Trophoblast cell (in vitro differentiated cells and primary cell): ENCODE measurements at regions not wholly inside any gene's neighbourhood (a gene's known extent, or its start where the extent isn't known, plus 50 kb on each side); places are given as distances from the start of the nearest gene placed in this dataset.

Experiments used
- DNase-seq, 2 donors: peaks; one replicate each; pipeline ENCODE4 v3.0.0-alpha.2; 2016
- H2AFZ ChIP-seq: 2 replicates; pipeline ENCODE4 v1.6.1; 2013; ENCODE audit warnings: low read length, moderate library complexity, mild to moderate bottlenecking; ENCODE audit not compliant: insufficient read depth, poor library complexity
- H2AK5ac ChIP-seq: 2 replicates; pipeline ENCODE4 v1.6.1; 2013; ENCODE audit warnings: mild to moderate bottlenecking, low read length
- H2BK120ac ChIP-seq: 2 replicates; pipeline ENCODE4 v1.6.1; 2013; ENCODE audit warnings: low read length, mild to moderate bottlenecking, moderate library complexity; ENCODE audit not compliant: insufficient read depth, poor library complexity
- H2BK12ac ChIP-seq: 2 replicates; pipeline ENCODE4 v1.6.1; 2013; ENCODE audit warnings: mild to moderate bottlenecking, low read length, moderate library complexity
- H2BK5ac ChIP-seq: 2 replicates; pipeline ENCODE4 v1.6.1; 2013; ENCODE audit warnings: low read length, low read depth, moderate library complexity, mild to moderate bottlenecking; ENCODE audit not compliant: poor library complexity
- H3K14ac ChIP-seq: 2 replicates; pipeline ENCODE4 v1.6.1; 2013; ENCODE audit warnings: mild to moderate bottlenecking, low read length
- H3K18ac ChIP-seq: 2 replicates; pipeline ENCODE4 v1.6.1; 2013; ENCODE audit warnings: mild to moderate bottlenecking, low read length
- H3K23ac ChIP-seq: 2 replicates; pipeline ENCODE4 v1.6.1; 2013; ENCODE audit warnings: low read length
- H3K27ac ChIP-seq: 2 replicates; pipeline ENCODE4 v1.5.1; 2013; ENCODE audit warnings: low read depth, mild to moderate bottlenecking, inconsistent platforms, low read length, moderate library complexity
- H3K27me3 ChIP-seq: 2 replicates; pipeline ENCODE4 v1.6.1; 2013; ENCODE audit warnings: inconsistent platforms, mild to moderate bottlenecking, low read length, moderate library complexity; ENCODE audit not compliant: insufficient read depth
- H3K36me3 ChIP-seq, 2 experiments: 1 replicate in 1 of 2; 2 replicates in 1 of 2; pipeline ENCODE4 v1.6.1; 2013; ENCODE audit warnings: low read length in 2 of 2, mild to moderate bottlenecking in 2 of 2, moderate library complexity in 1 of 2; ENCODE audit not compliant: insufficient read depth in 2 of 2, control insufficient read depth in 1 of 2
- H3K4ac ChIP-seq: 2 replicates; pipeline ENCODE4 v1.6.1; 2013; ENCODE audit warnings: low read depth, mild to moderate bottlenecking, low read length, moderate library complexity
- H3K4me1 ChIP-seq, 2 experiments: 1 replicate in 1 of 2; 2 replicates in 1 of 2; pipeline ENCODE4 v1.6.1; 2013; ENCODE audit warnings: low read length in 2 of 2, mild to moderate bottlenecking in 2 of 2, moderate library complexity in 1 of 2; ENCODE audit not compliant: insufficient read depth in 2 of 2, control insufficient read depth in 1 of 2
- H3K4me2 ChIP-seq: 2 replicates; pipeline ENCODE4 v1.6.1; 2013; ENCODE audit warnings: inconsistent platforms, mild to moderate bottlenecking, low read length, moderate library complexity
- H3K4me3 ChIP-seq: 2 replicates; pipeline ENCODE4 v1.5.1; 2013; ENCODE audit warnings: mild to moderate bottlenecking, low read depth, low read length, inconsistent platforms
- H3K79me1 ChIP-seq: one replicate; pipeline ENCODE4 v1.6.1; 2013; ENCODE audit warnings: low read length
- H3K79me2 ChIP-seq: 2 replicates; pipeline ENCODE4 v1.6.1; 2013; ENCODE audit warnings: low read length, mild to moderate bottlenecking; ENCODE audit not compliant: control insufficient read depth, insufficient read depth, poor library complexity
- H3K9ac ChIP-seq: 2 replicates; pipeline ENCODE4 v1.6.1; 2013; ENCODE audit warnings: mild to moderate bottlenecking, low read length
- H3K9me3 ChIP-seq: 2 replicates; pipeline ENCODE4 v1.6.1; 2013; ENCODE audit warnings: low read depth, mild to moderate bottlenecking, control low read depth, inconsistent platforms, low read length; ENCODE audit not compliant: insufficient read depth
- H4K12ac ChIP-seq: 2 replicates; pipeline ENCODE4 v1.6.1; 2013; ENCODE audit warnings: low read depth, mild to moderate bottlenecking, low read length, moderate library complexity
- H4K8ac ChIP-seq: 2 replicates; pipeline ENCODE4 v1.6.1; 2013; ENCODE audit warnings: low read depth, mild to moderate bottlenecking, low read length, moderate library complexity
- H4K91ac ChIP-seq: one replicate; pipeline ENCODE4 v1.6.1; 2013; ENCODE audit warnings: low read depth, mild to moderate bottlenecking, low read length, moderate library complexity
- WGBS: extraction: QIAGEN DNeasy Blood & Tissue Kit; methylation state at CpG from one replicate; pipeline ENCODE4 v1.1.7; 2013; ENCODE audit warnings: missing lambda C conversion rate; ENCODE audit not compliant: insufficient read length, insufficient coverage; ENCODE audit errors: extremely low coverage; 5-methylcytosine and 5-hydroxymethylcytosine counted together

DNA sequence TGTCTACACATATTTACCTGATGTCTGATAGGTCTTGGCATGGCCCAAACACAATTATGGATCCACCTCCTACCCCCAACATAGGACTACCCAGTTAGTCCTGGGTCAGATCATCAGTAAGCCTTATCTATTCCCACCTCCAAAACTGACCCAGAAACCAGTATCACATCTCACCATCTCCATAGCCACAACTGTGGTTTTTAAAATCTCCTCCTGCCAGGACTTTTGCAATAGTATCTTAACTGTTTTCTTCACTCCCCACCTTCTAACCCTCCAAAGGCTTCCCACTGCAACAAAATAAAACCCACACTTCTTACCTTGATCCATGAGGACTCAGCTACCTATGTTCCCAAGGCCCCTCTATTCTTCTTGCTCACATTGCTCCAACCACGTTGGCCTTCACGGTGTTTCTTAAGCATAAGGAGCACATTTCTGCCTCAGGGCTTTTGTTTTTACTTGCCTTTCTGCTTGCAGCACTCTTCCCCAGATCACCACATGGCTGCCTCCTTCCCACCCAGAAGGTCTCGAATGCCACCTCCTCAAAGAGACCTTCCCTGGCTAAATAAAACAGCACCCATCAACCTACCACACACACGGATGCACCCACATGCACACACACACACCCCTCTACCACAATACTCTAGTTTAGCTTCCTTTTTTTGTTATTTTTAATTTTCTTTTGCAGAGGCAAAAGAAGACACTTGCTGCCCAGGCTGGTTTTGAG is 125.9 kb upstream of the SLC1A4 start:
- Histone ChIP-seq H3K27me3 (no peaks in the 10 kb centered on the region), H2AK5ac (no peak overlapping the region), H2BK5ac (no peak overlapping the region), H3K4me2 (no peak overlapping the region), H3K36me3 (no peaks in the 10 kb centered on the region), H3K9ac (no peak overlapping the region), H3K18ac (no peak overlapping the region), H2BK12ac (no peak overlapping the region), H3K79me1 (peaks cover 14% of the 10 kb centered on the region), H3K4me1 (peaks cover 9 to 24% of the 10 kb centered on the region in 2 experiments), H3K4ac (no peak overlapping the region), H3K9me3 (peaks cover 1% of the 10 kb centered on the region), H3K14ac (no peak overlapping the region), H4K91ac (no peak overlapping the region), H3K23ac (no peak overlapping the region), H3K4me3 (no peak overlapping the region), H3K27ac (no peak overlapping the region), H2BK120ac (no peak overlapping the region), H4K8ac (no peak overlapping the region), H4K12ac (no peak overlapping the region), H2AFZ (no peak overlapping the region), H3K79me2 (peaks cover 5% of the 10 kb centered on the region)
- DNase-seq = peak in 1 of 2 donors; percentile 52
- whole genome bisulfite sequencing = no CpG with 5 or more reads among the region's 4 CpGs

DNA sequence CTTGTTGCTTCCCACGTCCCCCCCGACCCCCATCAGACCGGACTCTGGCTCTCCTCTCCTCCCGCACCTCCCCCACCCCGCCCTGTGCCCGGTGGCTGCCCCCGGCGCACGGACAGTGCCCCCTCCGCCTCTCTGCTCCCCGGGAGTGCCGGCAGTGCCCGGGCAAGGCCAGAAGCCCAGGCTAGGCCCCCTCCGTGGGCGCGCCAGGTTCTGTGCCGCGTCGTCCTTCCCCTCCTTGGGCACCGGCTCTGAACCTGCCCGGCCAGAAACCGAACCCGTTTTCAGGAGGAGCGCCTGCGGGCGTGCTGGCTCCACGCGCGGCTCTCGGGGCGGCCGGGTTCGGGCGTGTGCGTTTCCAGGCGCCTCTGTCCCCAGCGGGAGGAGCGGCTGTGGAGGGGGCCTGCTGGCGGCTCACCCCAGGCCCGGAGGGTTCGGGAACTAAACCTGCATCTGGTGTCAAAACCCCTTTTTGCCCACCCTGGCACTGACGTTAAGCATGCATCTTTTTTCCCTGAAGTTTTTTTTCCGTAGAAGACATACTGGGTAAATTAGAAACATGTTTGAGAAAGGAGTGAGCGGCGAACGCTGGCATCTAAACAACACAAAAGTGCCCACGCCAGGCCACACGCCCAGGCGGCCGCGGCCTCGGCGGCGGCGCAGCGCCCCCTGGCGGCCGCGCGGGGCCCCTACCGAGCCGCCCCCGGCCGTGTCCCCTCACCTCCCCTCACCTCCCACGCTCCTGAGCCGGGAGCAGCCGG is 123.9 kb upstream of the SLC1A4 start:
- H3K4me1 ChIP-seq = peaks cover 4 to 9% of the 10 kb centered on the region in 2 experiments
- H3K18ac ChIP-seq = peak overlapping the region; percentile 82
- peak overlapping the region; percentile 98 for H3K4me2 ChIP-seq
- peak overlapping the region; percentile 37 for H3K27ac ChIP-seq
- H3K79me1 ChIP-seq = peaks cover 9% of the 10 kb centered on the region
- H3K4me3 ChIP-seq = peak overlapping the region; percentile 72
- H3K27me3 ChIP-seq = no peaks in the 10 kb centered on the region
- DNase-seq = peak; percentile 52 to 79
- H3K4ac ChIP-seq = peak overlapping the region; percentile 14
- no CpG with 5 or more reads among the region's 67 CpGs for WGBS
- peak overlapping the region; percentile 86 for H4K91ac ChIP-seq
- H3K79me2 ChIP-seq = peaks cover 3% of the 10 kb centered on the region
- H2BK5ac ChIP-seq = peak overlapping the region; percentile 9
- peak overlapping the region; percentile 89 for H2AFZ ChIP-seq
- no peaks in the 10 kb centered on the region for H3K9me3 ChIP-seq
- H2AK5ac ChIP-seq = no peak overlapping the region
- H3K9ac ChIP-seq = peak overlapping the region; percentile 70
- H3K23ac ChIP-seq = no peak overlapping the region
- peak overlapping the region; percentile 85 for H3K14ac ChIP-seq
- peak overlapping the region; percentile 89 for H4K8ac ChIP-seq
- peak overlapping the region; percentile 80 for H4K12ac ChIP-seq
- H2BK12ac ChIP-seq = peak overlapping the region; percentile 41
- peak overlapping the region; percentile 76 for H2BK120ac ChIP-seq
- H3K36me3 ChIP-seq = no peaks in the 10 kb centered on the region

- H2AFZ ChIP-seq = no peak overlapping the region
- H3K36me3 ChIP-seq = no peaks in the 10 kb centered on the region
- H3K79me2 ChIP-seq = peaks cover 3% of the 10 kb centered on the region
- H3K4me2 ChIP-seq = peak overlapping the region; percentile 98
- no peak for DNase-seq
- H3K4me1 ChIP-seq = peaks cover 4 to 7% of the 10 kb centered on the region in 2 experiments
- H3K4ac ChIP-seq = no peak overlapping the region
- H3K18ac ChIP-seq = no peak overlapping the region
- no peak overlapping the region for H4K8ac ChIP-seq
- no peaks in the 10 kb centered on the region for H3K9me3 ChIP-seq
- H2BK12ac ChIP-seq = no peak overlapping the region
- H3K27ac ChIP-seq = no peak overlapping the region
- no peak overlapping the region for H3K4me3 ChIP-seq
- no peak overlapping the region for H4K12ac ChIP-seq
- H3K9ac ChIP-seq = no peak overlapping the region
- H3K23ac ChIP-seq = no peak overlapping the region
- peaks cover 7% of the 10 kb centered on the region for H3K79me1 ChIP-seq
- no peaks in the 10 kb centered on the region for H3K27me3 ChIP-seq
- H2AK5ac ChIP-seq = no peak overlapping the region
- no CpG with 5 or more reads among the region's 10 CpGs for WGBS
- H3K14ac ChIP-seq = no peak overlapping the region
- H2BK5ac ChIP-seq = no peak overlapping the region
- no peak overlapping the region for H4K91ac ChIP-seq
- no peak overlapping the region for H2BK120ac ChIP-seq
These were observed 123.3 kb upstream of the SLC1A4 start for GRCh38 chr2:64865831-64866345.

DNA sequence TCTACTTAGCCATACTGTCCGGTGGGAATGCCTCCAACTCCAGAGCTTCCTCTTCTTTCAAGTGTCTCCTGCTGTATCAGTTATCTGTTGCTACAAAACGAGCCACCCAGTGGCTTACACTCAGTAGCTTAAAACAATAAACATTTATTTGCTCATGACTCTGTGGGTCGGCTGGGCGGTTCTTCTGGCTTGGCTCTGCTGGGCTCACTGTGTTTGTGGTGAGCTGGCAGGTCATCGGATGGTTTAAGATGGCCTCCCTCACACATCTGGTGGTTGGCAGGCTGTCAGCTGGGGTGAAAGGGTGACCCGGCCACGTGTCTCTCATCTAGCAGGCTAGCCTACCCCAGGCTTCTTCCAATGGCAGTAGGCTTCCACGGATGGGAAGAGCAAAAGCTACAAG is 122.4 kb upstream of the SLC1A4 start:
- Histone ChIP-seq H2AK5ac (no peak overlapping the region), H4K12ac (no peak overlapping the region), H3K36me3 (no peaks in the 10 kb centered on the region), H3K23ac (no peak overlapping the region), H3K27me3 (no peaks in the 10 kb centered on the region), H3K79me2 (peaks cover 3% of the 10 kb centered on the region), H3K4me3 (no peak overlapping the region), H3K79me1 (peaks cover 7% of the 10 kb centered on the region), H3K4me1 (peaks cover 4 to 7% of the 10 kb centered on the region in 2 experiments), H4K91ac (no peak overlapping the region), H4K8ac (no peak overlapping the region), H3K9me3 (no peaks in the 10 kb centered on the region), H3K4me2 (no peak overlapping the region), H2BK5ac (no peak overlapping the region), H3K9ac (no peak overlapping the region), H3K27ac (no peak overlapping the region), H2BK12ac (no peak overlapping the region), H2AFZ (no peak overlapping the region), H2BK120ac (no peak overlapping the region), H3K14ac (no peak overlapping the region), H3K4ac (no peak overlapping the region), H3K18ac (no peak overlapping the region)
- DNase-seq = no peak
- whole genome bisulfite sequencing = no CpG with 5 or more reads among the region's 8 CpGs
